DOHH2 (cell line): ENCODE measurements at regions not wholly inside any gene's neighbourhood (a gene's known extent, or its start where the extent isn't known, plus 50 kb on each side); places are given as distances from the start of the nearest gene placed in this dataset.

Source experiments
- CTCF ChIP-seq: fragments of 200-600 bp; sonication (generic); IDR thresholded peaks from one replicate; pipeline ENCODE4 v1.5.1; 2014; ENCODE audit warnings: antibody characterized with exemption, mild to moderate bottlenecking, low read depth, low read length; ENCODE audit not compliant: poor library complexity, severe bottlenecking
- EZH2phosphoT487 ChIP-seq: fragments of 200-600 bp; sonication (generic); IDR thresholded peaks from 2 replicates; pipeline ENCODE4 v1.6.1; 2017; ENCODE audit warnings: borderline replicate concordance, mild to moderate bottlenecking, antibody characterized with exemption, low read length, moderate library complexity, mixed read lengths

- TF ChIP-seq CTCF (no peak), EZH2phosphoT487 (no peak)
Measured at GRCh38 chrX:131783555-131784308, 239.4 kb upstream of the STK26 start.
